ENCODE measurements at regions not wholly inside any gene's neighbourhood (a gene's known extent, or its start where the extent isn't known, plus 50 kb on each side); places are given as distances from the start of the nearest gene placed in this dataset.

DNA sequence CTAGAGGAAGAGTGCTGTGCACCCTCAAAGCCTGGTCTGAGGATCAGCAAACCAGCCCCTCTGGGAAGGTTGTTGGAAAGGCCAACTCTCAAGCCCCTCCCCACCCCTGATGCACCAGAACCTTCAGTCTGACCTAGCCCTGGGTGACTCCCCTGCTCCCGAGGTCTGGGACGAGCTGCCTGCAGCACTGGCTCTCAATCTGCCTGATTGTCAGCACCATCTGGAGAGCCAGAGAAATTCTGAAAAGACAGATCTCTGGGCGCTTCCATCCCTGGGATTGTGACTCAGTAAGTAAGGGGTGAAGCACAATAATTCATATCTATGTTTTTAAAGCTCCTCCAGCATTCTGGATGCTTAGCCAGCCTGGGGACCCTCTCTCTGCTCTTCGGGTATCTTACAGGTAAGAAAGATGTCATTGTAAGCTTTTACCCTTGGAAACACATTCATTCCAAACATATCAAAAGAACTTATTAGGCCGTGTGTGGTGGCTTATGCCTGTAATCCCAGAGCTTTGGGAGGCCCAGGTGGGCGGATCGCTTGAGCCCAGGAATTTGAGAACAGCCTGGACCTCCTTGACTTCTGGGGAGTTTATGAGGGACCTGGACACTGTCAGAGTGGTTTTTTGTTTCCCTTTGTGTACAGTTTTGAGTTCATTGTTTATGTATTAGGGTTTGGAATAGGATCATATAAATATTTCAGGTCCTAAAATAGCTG lies 147.5 kb downstream of the KCNJ12 start:
- DNase-seq (ENCODE audit: low spot score) (no peak), ATAC-seq (ENCODE audit: low FRiP score) (no peak)
- TF ChIP-seq, protein P1, sequence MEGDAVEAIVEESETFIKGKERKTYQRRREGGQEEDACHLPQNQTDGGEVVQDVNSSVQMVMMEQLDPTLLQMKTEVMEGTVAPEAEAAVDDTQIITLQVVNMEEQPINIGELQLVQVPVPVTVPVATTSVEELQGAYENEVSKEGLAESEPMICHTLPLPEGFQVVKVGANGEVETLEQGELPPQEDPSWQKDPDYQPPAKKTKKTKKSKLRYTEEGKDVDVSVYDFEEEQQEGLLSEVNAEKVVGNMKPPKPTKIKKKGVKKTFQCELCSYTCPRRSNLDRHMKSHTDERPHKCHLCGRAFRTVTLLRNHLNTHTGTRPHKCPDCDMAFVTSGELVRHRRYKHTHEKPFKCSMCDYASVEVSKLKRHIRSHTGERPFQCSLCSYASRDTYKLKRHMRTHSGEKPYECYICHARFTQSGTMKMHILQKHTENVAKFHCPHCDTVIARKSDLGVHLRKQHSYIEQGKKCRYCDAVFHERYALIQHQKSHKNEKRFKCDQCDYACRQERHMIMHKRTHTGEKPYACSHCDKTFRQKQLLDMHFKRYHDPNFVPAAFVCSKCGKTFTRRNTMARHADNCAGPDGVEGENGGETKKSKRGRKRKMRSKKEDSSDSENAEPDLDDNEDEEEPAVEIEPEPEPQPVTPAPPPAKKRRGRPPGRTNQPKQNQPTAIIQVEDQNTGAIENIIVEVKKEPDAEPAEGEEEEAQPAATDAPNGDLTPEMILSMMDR (IDR thresholded peaks at IDR 0.05), result no peak

DNA sequence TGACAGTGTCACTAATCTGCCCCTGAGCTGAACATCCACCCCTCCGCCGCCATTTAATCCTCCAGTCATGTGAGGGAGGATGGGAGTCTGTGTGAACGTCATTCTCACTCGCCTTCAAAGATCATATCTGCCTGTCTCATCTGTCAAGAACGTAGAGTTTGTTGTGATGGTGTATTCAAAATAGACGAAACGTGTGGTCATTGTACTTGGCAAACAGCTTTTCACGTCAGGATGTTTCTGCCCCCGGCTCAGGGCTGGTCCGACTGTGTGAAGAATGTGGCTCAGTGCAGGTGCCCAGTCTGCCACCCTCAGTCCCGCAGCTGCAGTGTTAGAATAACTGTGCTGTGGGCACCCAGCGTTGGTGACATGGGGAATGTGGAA lies 148.0 kb downstream of the KCNJ12 start:
- no peak for ATAC-seq (ENCODE audit: low FRiP score)
- DNase-seq (ENCODE audit: low spot score), result no peak

DNA sequence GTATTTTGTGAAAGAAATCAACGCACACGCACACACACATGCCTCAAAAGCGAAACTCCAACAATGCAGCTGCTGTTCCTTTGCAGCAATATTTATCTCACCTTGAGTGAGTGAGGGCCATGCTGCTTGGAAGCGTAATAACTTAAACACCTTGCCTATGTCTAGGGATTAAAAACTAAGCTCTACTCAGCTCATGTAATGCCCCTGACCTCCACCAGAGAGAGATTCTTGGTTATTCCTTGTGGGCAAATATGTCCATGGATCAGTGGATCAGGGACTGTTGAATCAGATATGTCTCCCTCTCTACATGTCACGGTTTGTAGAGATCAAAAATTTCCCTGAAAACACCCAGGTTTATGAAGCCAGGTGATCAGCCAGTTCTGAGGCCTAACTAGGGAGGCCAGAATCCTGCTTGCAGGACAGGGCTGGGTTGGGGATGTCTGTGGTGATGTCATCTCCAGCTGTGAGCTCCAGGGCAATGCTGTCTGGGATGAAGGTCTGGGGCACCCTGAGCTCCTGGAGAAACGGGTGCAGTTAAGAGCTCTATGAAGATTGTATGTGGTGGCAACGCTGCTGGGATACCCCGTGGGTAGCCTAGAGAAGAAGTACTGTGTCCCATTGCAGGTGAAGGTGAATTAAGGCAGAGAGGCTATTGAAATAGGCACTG lies 149.4 kb downstream of the KCNJ12 start:
- no peak for ATAC-seq (ENCODE audit: low FRiP score)
- no peak for DNase-seq (ENCODE audit: low spot score)
- TF ChIP-seq, protein P1 (IDR thresholded peaks at IDR 0.05), result no peak

More for the DNA sequence above, 148.0 kb downstream of the KCNJ12 start:
- TF ChIP-seq, protein P1 (IDR thresholded peaks at IDR 0.05), result no peak

- no peak for ATAC-seq (ENCODE audit: low FRiP score)
- no peak for DNase-seq (ENCODE audit: low spot score)
- TF ChIP-seq, protein P1 (IDR thresholded peaks at IDR 0.05), result no peak
Measured at GRCh38 chr17:21528031-21528695, 152.0 kb downstream of the KCNJ12 start.

- ATAC-seq (ENCODE audit: low FRiP score), result no peak
- TF ChIP-seq, protein P1 (IDR thresholded peaks at IDR 0.05), result no peak
- no peak for DNase-seq (ENCODE audit: low spot score)
Measured at GRCh38 chr17:21530311-21530710, 154.2 kb downstream of the KCNJ12 start.

DNA sequence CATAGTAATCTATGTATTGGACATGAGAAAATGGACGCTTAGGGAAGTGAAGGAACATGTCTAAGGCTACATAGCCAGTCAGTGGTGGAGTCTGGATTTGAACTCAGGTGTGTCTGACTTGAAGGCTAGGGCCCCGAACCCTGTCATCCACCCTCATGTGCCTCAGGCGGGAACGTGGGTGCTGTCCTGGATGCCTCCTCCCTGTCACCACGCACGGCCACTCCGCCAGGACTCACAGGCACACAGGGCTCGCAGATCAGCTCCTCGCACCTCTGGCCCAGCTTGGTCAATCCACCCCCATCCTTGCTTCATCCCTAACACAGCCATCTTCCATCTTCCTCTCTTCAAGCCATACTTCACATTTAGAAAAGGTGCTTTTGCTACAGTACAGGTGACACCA lies 154.7 kb downstream of the KCNJ12 start:
- ATAC-seq (ENCODE audit: low FRiP score), result no peak

More for the DNA sequence above, 154.7 kb downstream of the KCNJ12 start:
- TF ChIP-seq, protein P1 (IDR thresholded peaks at IDR 0.05), result no peak
- no peak for DNase-seq (ENCODE audit: low spot score)
